Skin of body (tissue), 1 donor: ENCODE measurements at regions not wholly inside any gene's neighbourhood (a gene's known extent, or its start where the extent isn't known, plus 50 kb on each side); places are given as distances from the start of the nearest gene placed in this dataset.
"Not testable (repeated sequence)": the region's sequence is repeated elsewhere in the genome, so short reads cannot be mapped to it uniquely, and the experiment has no call there.

Experiments used
- DNase-seq: peaks from one replicate; lab custom pipeline; 2025; lab: John Stamatoyannopoulos, UW

GRCh38 chr1:178642282-178642681 lies 82.8 kb upstream of the RALGPS2 start:
- no peak for DNase-seq

- no peak for DNase-seq
Measured at GRCh38 chr1:178643349-178643748, 81.7 kb upstream of the RALGPS2 start.

GRCh38 chr1:178643831-178644230 lies 81.2 kb upstream of the RALGPS2 start:
- DNase-seq = no peak

GRCh38 chr1:178644308-178645120 lies 80.5 kb upstream of the RALGPS2 start:
- DNase-seq = no peak

GRCh38 chr1:178645157-178645807 lies 79.8 kb upstream of the RALGPS2 start:
- DNase-seq = no peak

GRCh38 chr1:178645808-178646200 lies 79.2 kb upstream of the RALGPS2 start:
- no peak for DNase-seq

- DNase-seq = no peak
Measured at GRCh38 chr1:178646821-178647220, 78.2 kb upstream of the RALGPS2 start.

GRCh38 chr1:178648151-178648550 lies 76.9 kb upstream of the RALGPS2 start:
- no peak for DNase-seq

- no peak for DNase-seq
Measured at GRCh38 chr1:178649582-178650350, 75.3 kb upstream of the RALGPS2 start.

GRCh38 chr1:178650934-178651511 lies 74.0 kb upstream of the RALGPS2 start:
- peak; percentile 31 for DNase-seq

- DNase-seq = peak; percentile 83
Measured at GRCh38 chr1:178651742-178652141, 73.3 kb upstream of the RALGPS2 start.

- no peak for DNase-seq
Measured at GRCh38 chr1:178652506-178653490, 72.2 kb upstream of the RALGPS2 start.

- DNase-seq = no peak
Measured at GRCh38 chr1:178659789-178660208, 65.2 kb upstream of the RALGPS2 start.

- no peak for DNase-seq
Measured at GRCh38 chr1:178660461-178660860, 64.6 kb upstream of the RALGPS2 start.

GRCh38 chr1:178664278-178664677 lies 60.8 kb upstream of the RALGPS2 start:
- no peak for DNase-seq

- DNase-seq = no peak
Measured at GRCh38 chr1:178665579-178665978, 59.5 kb upstream of the RALGPS2 start.

- DNase-seq = not testable (repeated sequence)
Measured at GRCh38 chr1:178666891-178667290, 58.2 kb upstream of the RALGPS2 start.

GRCh38 chr1:178672434-178672833 lies 52.6 kb upstream of the RALGPS2 start:
- no peak for DNase-seq

GRCh38 chr1:178674559-178674958 lies 50.5 kb upstream of the RALGPS2 start:
- DNase-seq = not testable (repeated sequence)
